ENCODE measurements at regions not wholly inside any gene's neighbourhood (a gene's known extent, or its start where the extent isn't known, plus 50 kb on each side); places are given as distances from the start of the nearest gene placed in this dataset.

- H3K4me2 ChIP-seq (ENCODE audit: low read depth, low read length, poor library complexity, severe bottlenecking): no peak overlapping the region
- no peak overlapping the region for H3K9ac ChIP-seq (ENCODE audit: low read depth, low read length, poor library complexity, severe bottlenecking)
- no peaks in the 10 kb centered on the region for H3K27me3 ChIP-seq (ENCODE audit: insufficient read depth, low read length, poor library complexity, severe bottlenecking)
- TF ChIP-seq, protein P1, sequence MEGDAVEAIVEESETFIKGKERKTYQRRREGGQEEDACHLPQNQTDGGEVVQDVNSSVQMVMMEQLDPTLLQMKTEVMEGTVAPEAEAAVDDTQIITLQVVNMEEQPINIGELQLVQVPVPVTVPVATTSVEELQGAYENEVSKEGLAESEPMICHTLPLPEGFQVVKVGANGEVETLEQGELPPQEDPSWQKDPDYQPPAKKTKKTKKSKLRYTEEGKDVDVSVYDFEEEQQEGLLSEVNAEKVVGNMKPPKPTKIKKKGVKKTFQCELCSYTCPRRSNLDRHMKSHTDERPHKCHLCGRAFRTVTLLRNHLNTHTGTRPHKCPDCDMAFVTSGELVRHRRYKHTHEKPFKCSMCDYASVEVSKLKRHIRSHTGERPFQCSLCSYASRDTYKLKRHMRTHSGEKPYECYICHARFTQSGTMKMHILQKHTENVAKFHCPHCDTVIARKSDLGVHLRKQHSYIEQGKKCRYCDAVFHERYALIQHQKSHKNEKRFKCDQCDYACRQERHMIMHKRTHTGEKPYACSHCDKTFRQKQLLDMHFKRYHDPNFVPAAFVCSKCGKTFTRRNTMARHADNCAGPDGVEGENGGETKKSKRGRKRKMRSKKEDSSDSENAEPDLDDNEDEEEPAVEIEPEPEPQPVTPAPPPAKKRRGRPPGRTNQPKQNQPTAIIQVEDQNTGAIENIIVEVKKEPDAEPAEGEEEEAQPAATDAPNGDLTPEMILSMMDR (conservative IDR thresholded peaks at IDR 0.05; ENCODE audit: low read length): no peak
- no peak for TF ChIP-seq EZH2phosphoT487 (IDR thresholded peaks at IDR 0.05; ENCODE audit: borderline replicate concordance)
- no peaks in the 10 kb centered on the region for H3K9me3 ChIP-seq (ENCODE audit: insufficient read depth, low read depth, low read length)
- no peaks in the 10 kb centered on the region for H4K20me1 ChIP-seq (ENCODE audit: insufficient read depth, low read length, poor library complexity, severe bottlenecking)
- no peaks in the 10 kb centered on the region for H3K36me3 ChIP-seq (ENCODE audit: insufficient read depth, low read length)
- no peaks in the 10 kb centered on the region for H3F3A ChIP-seq (ENCODE audit: low read depth)
- no peaks in the 10 kb centered on the region for H3K79me2 ChIP-seq (ENCODE audit: insufficient read depth, low read length)
- no peak overlapping the region for H2AFZ ChIP-seq (ENCODE audit: low read length)
- H3K4me1 ChIP-seq (ENCODE audit: insufficient read depth, low read length, poor library complexity, severe bottlenecking): no peaks in the 10 kb centered on the region
- no peaks in the 10 kb centered on the region for H3K9me2 ChIP-seq (replicated peaks; ENCODE audit: low read depth, low read length)
- H3K4me3 ChIP-seq (ENCODE audit: low read length, poor library complexity, severe bottlenecking): no peak overlapping the region
Observed at GRCh38 chr20:48425321-48425720, 402.5 kb downstream of the PREX1 start.

DNA sequence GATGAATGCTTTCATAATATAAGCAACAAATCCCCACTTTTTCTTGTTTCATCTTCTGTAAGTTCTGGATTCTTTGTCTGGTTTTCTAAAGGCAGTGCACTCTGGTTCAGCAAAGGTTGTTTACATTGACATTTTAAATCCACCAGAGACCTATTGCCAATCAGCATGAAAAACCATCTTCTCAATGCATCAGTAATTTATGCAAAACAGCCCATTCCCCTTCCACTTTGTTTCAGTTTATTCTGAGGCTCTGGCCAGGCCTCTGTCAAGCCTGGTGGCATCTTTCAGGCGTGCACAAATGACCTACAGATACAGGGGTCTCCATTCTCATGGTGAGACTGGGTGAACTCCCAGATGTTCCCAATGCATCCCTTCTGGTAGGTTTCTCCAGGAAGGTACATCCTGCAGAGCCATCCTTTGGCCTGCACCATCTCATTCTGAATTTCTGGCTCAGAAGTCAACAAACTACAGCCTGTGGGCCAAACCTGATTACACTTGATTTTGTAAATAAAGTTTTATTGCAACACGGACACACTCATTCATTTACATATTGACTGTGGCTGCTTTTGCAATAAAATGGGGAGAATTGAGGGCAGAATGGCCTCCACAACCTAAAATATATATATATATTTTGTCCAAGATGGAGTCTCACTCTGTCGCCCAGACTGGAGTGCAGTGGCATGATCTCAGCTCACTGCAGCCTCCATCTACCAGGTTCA lies 405.4 kb downstream of the PREX1 start:
- Histone ChIP-seq H3F3A (ENCODE audit: low read depth) (no peaks in the 10 kb centered on the region), H3K9ac (ENCODE audit: low read depth, low read length, poor library complexity, severe bottlenecking) (no peak overlapping the region), H3K27me3 (ENCODE audit: insufficient read depth, low read length, poor library complexity, severe bottlenecking) (no peaks in the 10 kb centered on the region), H4K20me1 (ENCODE audit: insufficient read depth, low read length, poor library complexity, severe bottlenecking) (no peaks in the 10 kb centered on the region), H3K9me2 (replicated peaks; ENCODE audit: low read depth, low read length) (no peaks in the 10 kb centered on the region), H3K79me2 (ENCODE audit: insufficient read depth, low read length) (no peaks in the 10 kb centered on the region), H3K4me3 (ENCODE audit: low read length, poor library complexity, severe bottlenecking) (no peak overlapping the region), H3K4me2 (ENCODE audit: low read depth, low read length, poor library complexity, severe bottlenecking) (no peak overlapping the region), H3K36me3 (ENCODE audit: insufficient read depth, low read length) (no peaks in the 10 kb centered on the region), H3K4me1 (ENCODE audit: insufficient read depth, low read length, poor library complexity, severe bottlenecking) (no peaks in the 10 kb centered on the region), H3K9me3 (ENCODE audit: insufficient read depth, low read depth, low read length) (no peaks in the 10 kb centered on the region), H2AFZ (ENCODE audit: low read length) (no peak overlapping the region)
- no peak for TF ChIP-seq EZH2phosphoT487 (IDR thresholded peaks at IDR 0.05; ENCODE audit: borderline replicate concordance)
- TF ChIP-seq, protein P1 (conservative IDR thresholded peaks at IDR 0.05; ENCODE audit: low read length): no peak

DNA sequence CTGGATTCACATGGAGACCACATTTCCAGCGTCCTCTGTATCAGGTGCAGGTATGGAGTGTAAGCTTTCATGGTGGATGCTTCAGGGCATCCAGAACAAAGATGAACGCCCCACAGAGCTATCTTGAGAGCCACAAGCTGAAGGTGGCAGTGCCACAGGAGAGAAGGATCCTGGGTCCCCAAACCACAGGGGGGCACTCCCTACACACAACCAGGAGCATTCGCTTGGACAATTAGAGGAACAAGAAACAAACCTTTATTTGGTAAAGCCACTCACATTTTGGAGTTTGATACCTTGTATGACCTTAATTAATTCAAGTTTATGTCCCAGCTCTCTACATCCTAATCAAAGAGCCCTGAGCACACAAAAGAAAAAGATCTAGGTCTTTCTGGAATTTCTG lies 406.3 kb downstream of the PREX1 start:
- Histone ChIP-seq H3F3A (ENCODE audit: low read depth) (no peaks in the 10 kb centered on the region), H2AFZ (ENCODE audit: low read length) (no peak overlapping the region), H4K20me1 (ENCODE audit: insufficient read depth, low read length, poor library complexity, severe bottlenecking) (no peaks in the 10 kb centered on the region), H3K9ac (ENCODE audit: low read depth, low read length, poor library complexity, severe bottlenecking) (no peak overlapping the region), H3K36me3 (ENCODE audit: insufficient read depth, low read length) (no peaks in the 10 kb centered on the region), H3K9me3 (ENCODE audit: insufficient read depth, low read depth, low read length) (no peaks in the 10 kb centered on the region), H3K4me3 (ENCODE audit: low read length, poor library complexity, severe bottlenecking) (no peak overlapping the region), H3K9me2 (replicated peaks; ENCODE audit: low read depth, low read length) (no peaks in the 10 kb centered on the region), H3K4me2 (ENCODE audit: low read depth, low read length, poor library complexity, severe bottlenecking) (no peak overlapping the region), H3K79me2 (ENCODE audit: insufficient read depth, low read length) (no peaks in the 10 kb centered on the region), H3K27me3 (ENCODE audit: insufficient read depth, low read length, poor library complexity, severe bottlenecking) (no peaks in the 10 kb centered on the region), H3K4me1 (ENCODE audit: insufficient read depth, low read length, poor library complexity, severe bottlenecking) (no peaks in the 10 kb centered on the region)
- TF ChIP-seq, protein P1 (conservative IDR thresholded peaks at IDR 0.05; ENCODE audit: low read length): no peak
